Vagina (tissue), 2 donors: ENCODE measurements at regions not wholly inside any gene's neighbourhood (a gene's known extent, or its start where the extent isn't known, plus 50 kb on each side); places are given as distances from the start of the nearest gene placed in this dataset.

Experiments used
- POLR2AphosphoS5 ChIP-seq, 2 donors: sonication (generic); formaldehyde crosslinking; IDR thresholded peaks; one replicate each; pipeline ENCODE4 v1.9.0; 2017; ENCODE audit warnings: antibody characterized with exemption in 2 of 2, mild to moderate bottlenecking in 2 of 2, low read depth in 1 of 2; ENCODE audit not compliant: insufficient read depth in 1 of 2
- TF ChIP-seq, protein P1 (sequence below), 3 experiments: fragments of 450-650 bp in 2 of 3; fragments of 200-600 bp in 1 of 3; sonication (generic) in 1 of 3; IDR thresholded peaks; one replicate each; pipeline ENCODE4 v1.5.1; 2017 to 2019; ENCODE audit warnings: antibody characterized with exemption in 3 of 3, mild to moderate bottlenecking in 2 of 3, moderate library complexity in 2 of 3

GRCh38 chr15:93482731-93483130 lies 393.7 kb upstream of the RGMA start:
- no peak for TF ChIP-seq POLR2AphosphoS5 (IDR thresholded peaks at IDR 0.05; ENCODE audit: insufficient read depth in 1 of 2, low read depth in 1 of 2)
- TF ChIP-seq, protein P1, sequence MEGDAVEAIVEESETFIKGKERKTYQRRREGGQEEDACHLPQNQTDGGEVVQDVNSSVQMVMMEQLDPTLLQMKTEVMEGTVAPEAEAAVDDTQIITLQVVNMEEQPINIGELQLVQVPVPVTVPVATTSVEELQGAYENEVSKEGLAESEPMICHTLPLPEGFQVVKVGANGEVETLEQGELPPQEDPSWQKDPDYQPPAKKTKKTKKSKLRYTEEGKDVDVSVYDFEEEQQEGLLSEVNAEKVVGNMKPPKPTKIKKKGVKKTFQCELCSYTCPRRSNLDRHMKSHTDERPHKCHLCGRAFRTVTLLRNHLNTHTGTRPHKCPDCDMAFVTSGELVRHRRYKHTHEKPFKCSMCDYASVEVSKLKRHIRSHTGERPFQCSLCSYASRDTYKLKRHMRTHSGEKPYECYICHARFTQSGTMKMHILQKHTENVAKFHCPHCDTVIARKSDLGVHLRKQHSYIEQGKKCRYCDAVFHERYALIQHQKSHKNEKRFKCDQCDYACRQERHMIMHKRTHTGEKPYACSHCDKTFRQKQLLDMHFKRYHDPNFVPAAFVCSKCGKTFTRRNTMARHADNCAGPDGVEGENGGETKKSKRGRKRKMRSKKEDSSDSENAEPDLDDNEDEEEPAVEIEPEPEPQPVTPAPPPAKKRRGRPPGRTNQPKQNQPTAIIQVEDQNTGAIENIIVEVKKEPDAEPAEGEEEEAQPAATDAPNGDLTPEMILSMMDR (IDR thresholded peaks at IDR 0.05) = no peak
